NCI-H1694 treated with DMSO at 0.1 percent for 48 hours (cell line): ENCODE measurements at regions not wholly inside any gene's neighbourhood (a gene's known extent, or its start where the extent isn't known, plus 50 kb on each side); places are given as distances from the start of the nearest gene placed in this dataset.
A peak's percentile ranks its signal among the peaks of the same experiment; 100 is the strongest.
"Not testable (repeated sequence)": the region's sequence is repeated elsewhere in the genome, so short reads cannot be mapped to it uniquely, and the experiment has no call there.

ENCODE experiments used
- DNase-seq: peaks from one replicate; lab custom pipeline; 2025; lab: John Stamatoyannopoulos, UW

GRCh38 chr15:70524470-70524869 is 238.9 kb downstream of the UACA start:
- DNase-seq = peak; percentile 62

GRCh38 chr15:70523616-70524015 is 239.7 kb downstream of the UACA start:
- DNase-seq = no peak

DNA sequence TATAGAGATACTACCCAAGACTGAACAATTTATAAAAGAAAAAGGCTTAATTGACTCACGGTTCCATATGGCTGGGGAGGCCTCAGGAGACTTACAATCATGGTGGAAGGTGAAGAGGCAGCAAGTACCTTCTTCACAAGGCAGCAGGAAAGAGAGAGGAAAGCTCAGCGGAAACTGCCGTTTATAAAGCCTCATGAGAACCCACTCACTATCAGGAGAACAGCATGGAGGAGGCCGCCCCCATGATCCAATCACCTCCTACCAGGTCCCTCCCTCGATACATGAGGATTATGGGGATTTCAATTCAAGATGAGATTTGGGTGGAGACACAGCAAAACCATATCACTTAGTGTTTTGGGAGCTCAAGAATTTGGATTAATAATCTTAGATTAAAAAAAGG is 240.2 kb downstream of the UACA start:
- no peak for DNase-seq

GRCh38 chr15:70522323-70522966 is 240.9 kb downstream of the UACA start:
- DNase-seq = no peak

- no peak for DNase-seq
These were observed 241.6 kb downstream of the UACA start for GRCh38 chr15:70521576-70522322.

GRCh38 chr15:70519616-70520015 is 243.7 kb downstream of the UACA start:
- DNase-seq = no peak

DNA sequence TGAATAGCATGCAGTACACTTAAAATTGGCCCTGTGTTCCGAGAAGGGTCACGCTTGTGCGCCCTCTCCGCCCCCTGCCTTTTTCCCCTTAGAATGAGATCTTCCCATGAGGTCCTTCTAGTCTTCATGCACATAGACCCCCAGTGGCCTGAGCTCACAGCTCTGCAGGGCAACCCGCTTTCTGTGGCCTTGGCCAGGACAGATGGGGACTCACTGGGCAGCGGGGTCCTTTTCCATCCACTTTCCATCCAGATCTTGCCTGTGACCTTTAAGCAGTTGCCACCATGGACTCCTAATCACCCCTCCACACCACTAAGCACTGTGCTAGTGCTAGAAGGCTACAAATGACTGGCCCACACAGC is 244.4 kb downstream of the UACA start:
- no peak for DNase-seq

DNA sequence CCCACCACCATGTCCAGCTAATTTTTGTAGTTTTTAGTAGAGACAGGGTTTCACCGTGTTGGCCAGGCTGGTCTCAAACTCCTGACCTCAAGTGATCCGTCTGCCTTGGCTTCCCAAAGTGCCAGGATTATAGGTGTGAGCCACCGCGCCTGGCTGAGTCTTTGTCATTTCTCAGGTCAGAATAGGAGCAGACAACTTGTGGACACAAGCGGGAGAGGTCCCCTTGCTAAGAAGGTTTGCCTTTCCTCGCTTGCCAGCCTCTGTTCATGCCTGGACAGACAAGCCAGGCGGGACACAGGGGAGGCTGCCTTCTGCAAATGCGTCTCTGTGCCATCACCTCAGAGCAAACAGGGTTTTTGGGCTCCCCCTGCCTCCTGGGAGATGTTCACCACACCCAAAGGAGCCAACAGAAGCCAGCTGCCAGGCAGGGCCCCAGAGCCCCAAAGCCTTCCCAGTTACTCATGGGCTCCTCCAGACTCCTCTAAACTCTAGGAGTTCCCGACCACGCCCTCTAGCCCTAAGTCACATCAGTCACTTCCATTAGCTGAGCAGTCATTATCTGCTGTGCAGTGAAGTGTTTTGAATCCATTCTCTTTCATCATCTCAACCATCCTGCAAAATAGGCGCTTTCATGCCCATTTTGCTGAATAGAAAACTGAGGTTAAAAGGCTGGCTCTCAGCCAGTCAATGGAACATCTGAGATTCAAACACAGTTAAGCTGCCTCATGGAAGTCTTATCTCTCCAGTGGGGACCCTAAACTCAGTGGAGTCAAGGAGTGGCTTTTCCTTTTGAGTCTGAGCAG is 245.0 kb downstream of the UACA start:
- no peak for DNase-seq

DNA sequence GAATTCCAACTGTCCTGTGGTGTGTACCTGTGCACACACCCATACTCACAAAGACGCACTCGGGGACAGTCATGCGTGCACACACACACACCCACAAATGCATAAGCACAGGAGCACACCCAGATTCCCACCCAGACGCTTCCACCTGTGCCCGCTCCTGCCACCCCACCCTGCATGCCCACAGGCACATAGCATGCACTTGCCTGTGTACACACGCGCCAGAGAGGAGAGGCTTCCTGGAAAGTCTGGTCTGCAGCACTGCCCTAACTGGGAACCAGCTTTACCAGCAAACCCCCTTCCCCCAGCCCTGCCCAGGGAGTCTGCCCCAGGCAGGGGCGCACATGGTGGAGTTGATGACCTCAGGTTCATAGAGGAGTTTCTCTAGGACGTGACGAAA is 246.2 kb downstream of the UACA start:
- DNase-seq = no peak

DNA sequence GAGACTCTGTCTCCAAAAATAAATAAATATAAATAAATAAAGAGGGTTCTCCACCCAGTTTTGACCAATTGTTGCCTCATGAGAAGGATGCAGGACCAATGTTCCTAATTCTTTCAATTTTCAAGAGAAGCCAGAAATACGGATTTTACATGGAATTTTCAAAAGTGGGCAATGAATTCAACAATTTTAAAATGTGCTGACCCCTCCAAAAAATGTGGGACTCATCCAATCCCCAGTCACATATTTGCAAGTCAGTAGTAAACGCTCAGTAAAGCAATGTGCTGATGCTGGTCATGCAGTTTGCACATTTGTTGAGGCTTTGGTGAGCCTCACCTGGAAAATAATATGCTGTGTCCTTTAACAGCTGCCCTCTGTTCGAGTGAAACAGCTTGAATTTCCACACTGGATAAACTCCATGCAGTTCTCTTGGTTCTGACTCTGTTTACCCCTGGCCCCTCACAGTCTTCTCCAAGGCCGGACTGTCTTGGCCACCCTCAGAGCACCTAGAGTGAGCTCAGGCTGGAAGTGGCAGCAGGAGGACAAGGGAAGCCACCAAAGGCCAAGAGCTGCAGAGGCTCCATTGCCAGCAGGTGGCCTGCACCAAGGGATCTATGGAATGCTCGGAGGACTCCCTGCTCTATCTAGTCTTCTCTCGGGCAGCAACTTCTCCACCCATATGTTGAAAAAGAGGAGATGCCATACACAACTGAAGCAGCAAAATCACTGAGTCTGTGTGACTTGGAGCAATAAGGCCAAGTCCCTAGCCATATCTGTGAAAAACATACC is 246.8 kb downstream of the UACA start:
- DNase-seq = no peak

DNA sequence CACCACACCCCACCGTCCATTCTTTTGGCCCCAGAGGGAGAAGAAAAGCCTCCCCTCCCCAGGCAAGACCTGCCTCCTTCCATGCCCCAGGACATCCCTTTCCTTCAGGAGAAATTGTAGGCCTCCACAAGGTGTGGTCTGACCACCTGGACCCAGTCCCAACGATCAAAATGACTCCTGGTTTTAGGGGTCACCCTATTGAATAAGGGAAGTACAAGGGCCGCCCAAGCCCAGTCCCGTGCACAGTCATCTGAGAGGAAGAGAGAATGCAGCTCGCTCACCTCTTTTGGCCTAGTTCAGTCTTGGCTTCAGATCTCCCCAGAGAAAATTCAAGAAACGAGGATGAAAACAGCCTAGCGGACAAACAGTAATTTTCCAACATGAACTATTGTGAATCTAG is 249.1 kb downstream of the UACA start:
- no peak for DNase-seq

DNA sequence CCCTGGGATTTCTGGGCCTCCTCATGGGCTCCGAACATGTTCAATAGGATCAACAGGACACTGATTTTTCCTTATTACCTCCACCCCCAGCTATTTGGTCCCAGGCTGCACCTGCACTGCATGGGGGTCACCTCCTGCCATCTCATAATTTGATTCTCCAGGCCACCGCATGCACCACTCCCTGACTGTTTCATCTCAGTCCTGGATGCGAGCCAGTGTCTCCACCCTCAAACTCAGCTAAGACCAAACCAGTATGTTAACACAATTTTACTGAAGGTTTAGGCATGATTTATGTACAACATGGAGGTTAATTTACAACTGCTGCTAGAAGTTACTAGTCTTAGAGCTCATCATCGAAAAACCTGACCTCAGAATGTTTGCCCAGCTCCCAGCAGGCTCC is 249.5 kb downstream of the UACA start:
- no peak for DNase-seq

DNA sequence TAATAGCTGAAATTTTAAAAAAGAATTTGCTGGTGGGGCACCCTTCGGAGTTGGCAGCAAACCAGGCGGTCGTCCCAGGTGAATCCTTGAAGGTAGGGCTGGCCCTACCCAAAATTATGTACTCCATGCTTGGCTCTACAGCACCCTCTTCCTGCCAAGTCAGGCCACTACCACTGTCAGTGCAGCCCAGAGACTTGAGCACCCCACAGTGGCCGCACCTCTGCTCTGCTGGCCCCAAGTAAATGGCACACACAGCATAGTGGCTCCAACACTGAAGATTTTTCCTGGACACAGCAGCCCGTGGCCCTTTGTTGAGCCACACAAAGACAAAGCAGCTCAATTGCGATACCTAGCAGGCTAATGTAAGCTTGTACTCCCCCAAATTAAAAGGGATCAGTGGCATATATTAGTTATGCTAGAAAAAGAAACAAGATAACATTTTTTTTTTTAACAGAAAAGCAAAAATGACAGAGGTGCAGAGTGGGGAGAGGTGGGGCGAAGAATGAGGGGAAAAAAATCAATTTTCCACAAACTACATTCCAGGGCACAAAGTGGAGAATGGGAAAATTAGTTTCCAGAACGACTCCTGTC is 250.5 kb downstream of the UACA start:
- DNase-seq = peak; percentile 14

DNA sequence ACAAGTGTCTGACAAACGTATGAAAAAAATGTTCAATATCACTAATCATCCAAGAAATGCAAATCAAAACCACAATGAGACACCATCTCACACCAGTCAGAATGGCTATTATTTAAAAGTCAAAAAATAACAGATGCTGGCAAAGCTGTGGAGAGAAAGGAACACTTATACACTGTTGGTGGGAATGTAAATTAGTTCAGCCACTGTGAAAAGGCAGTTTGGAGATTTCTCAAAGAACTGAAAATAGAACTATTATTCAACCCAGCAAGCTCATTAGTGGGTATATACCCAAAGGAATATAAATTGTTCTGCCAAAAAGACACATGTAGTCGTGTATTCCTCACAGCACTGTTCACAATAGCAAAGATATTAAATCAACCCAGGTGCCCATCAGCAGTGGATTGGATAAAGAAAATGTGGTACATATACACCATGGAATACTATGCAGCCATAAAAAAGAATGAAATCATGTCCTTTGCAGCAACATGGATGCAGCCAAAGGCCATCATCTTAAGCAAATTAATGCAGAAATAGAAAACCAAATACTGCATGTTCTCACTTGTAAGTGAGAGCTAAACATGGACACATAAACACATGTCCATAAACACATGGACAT is 251.3 kb downstream of the UACA start:
- DNase-seq = not testable (repeated sequence)

- no peak for DNase-seq
These were observed 252.9 kb downstream of the UACA start for GRCh38 chr15:70510433-70510832.

DNA sequence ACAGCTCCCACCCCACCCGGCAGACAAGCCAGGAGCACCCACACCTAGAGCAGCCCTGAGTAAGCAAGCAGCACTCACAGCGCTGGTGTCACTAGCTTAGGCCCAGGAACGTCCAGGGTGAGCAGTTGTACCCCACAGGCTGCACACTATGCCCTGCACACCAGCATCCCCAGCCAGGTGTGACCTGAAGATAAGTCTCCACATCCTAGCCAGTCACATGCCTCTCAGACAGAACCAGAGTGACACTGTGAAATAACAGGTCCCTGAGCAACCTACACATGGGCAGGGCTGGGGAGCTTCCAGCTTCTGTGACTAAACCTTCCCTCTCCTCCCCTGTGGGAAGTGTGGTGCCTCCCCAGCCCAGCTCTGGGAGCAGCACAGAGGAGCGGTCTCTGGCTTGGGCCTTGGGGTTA is 253.6 kb downstream of the UACA start:
- DNase-seq = no peak

DNA sequence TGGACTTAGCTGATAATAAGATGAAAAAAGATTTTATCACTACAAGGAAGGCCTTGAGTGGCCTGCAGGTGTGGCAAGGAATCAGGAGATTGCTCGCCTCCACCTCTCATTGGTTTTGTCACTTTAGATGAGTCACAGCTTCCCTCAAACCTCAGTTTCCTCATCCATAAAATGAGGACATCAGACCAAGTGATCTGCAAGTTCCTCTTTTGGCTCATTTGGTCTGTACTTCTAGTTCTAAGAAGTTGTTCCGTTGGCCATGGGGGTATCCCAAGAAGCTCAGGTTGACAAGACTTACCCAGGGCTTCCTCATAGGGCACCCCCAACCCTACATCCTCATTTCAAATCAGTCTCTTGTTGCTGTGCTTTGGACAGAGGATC is 254.1 kb downstream of the UACA start:
- no peak for DNase-seq

DNA sequence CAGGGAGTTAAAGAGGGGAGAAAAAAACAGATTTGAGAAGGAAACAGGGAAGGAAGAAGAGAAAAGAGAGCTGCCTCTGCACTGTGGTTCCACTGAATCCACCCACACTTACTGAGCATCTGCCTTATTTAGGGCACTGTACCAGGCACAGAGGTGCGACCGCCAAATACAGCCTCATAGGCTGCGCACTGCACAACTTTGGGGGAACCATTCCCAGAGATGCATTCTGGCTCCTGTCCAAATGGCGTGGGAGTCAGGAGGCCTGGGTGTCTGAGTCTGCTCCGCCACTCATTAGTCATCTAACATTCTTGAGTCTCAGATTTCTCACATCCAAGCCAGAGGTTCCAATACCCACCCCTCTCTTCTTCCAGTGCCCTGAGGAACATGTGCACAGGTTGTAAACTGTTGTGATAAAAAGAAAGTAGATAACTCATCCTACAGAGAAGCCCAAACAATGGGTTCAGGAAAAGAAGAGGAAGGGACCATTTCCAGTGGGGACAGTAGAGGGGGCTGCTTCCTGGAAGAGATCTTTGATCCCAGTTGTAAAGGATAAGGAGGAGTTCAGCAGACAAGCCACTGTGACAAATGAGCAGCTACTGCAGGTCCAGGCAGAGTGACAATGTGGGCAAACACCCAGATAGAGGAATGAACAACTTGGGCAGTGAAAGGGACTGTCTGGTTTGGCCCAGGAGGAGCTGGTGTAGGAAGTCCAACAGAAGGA is 254.6 kb downstream of the UACA start:
- DNase-seq = no peak

DNA sequence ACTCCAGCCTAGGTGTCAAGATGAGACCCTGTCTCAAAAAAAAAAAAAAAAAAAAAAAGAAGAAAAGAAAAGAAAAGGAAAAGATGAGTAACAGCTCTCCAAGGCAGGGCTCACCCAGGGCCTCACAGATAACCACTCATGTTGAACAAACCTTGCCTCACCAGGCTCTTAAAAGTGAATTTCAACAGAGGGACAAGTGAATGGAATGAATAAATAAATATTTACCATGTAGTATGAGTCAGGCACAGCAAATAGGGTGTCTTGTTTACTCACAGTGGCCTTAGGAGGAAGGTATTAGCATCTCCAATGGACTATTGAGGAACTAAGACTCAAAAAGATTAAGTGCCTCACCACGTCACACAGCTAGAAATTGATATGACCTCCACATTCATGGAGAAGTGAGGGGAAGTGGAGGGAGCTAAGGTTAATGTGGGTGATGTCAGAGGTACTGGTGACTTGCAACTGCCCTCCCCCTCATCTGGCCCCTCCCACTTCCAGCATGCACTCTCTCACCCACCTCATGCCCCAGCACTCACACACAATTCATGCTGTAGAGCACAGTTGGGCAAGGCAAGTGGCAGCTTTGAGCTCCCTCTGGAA is 255.5 kb downstream of the UACA start:
- peak; percentile 24 for DNase-seq
